Lung (tissue), 11 donors: ENCODE measurements at regions not wholly inside any gene's neighbourhood (a gene's known extent, or its start where the extent isn't known, plus 50 kb on each side); places are given as distances from the start of the nearest gene placed in this dataset.

Experiments used
- ATAC-seq: fragments of 200-7000 bp; cut with Tn5 transposase; one replicate; pipeline ENCODE4 v1.9.1; 2020; ENCODE audit warnings: moderate number of reproducible peaks; ENCODE audit not compliant: insufficient read depth, low FRiP score
- DNase-seq, 3 donors: peaks; one replicate each; pipeline ENCODE4 v3.0.0-alpha.2; 2013 to 2017
- H3K27ac ChIP-seq, 2 donors: one replicate each; pipeline ENCODE4 v1.5.1; 2013; ENCODE audit warnings: mild to moderate bottlenecking in 2 of 2, moderate library complexity in 2 of 2, control low read depth in 1 of 2, inconsistent platforms in 1 of 2, low read depth in 1 of 2, low read length in 1 of 2
- H3K27me3 ChIP-seq, 3 donors: one replicate each; pipeline ENCODE4 v1.5.1; 2013; ENCODE audit warnings: low read length in 2 of 3; ENCODE audit not compliant: control insufficient read depth in 3 of 3, insufficient read depth in 3 of 3
- H3K36me3 ChIP-seq, 4 donors: one replicate each; pipeline ENCODE4 v1.5.1; 2013; ENCODE audit warnings: low read length in 4 of 4, mild to moderate bottlenecking in 1 of 4, moderate library complexity in 1 of 4; ENCODE audit not compliant: control insufficient read depth in 4 of 4, insufficient read depth in 4 of 4
- H3K4me1 ChIP-seq, 5 donors: one replicate each; pipeline ENCODE4 v1.5.1; 2013; ENCODE audit warnings: low read length in 5 of 5, mild to moderate bottlenecking in 2 of 5, moderate library complexity in 1 of 5; ENCODE audit not compliant: control insufficient read depth in 5 of 5, insufficient read depth in 5 of 5
- H3K4me3 ChIP-seq: one replicate; pipeline ENCODE4 v1.5.1; 2013; ENCODE audit warnings: mild to moderate bottlenecking, control low read depth, moderate library complexity
- H3K9ac ChIP-seq, 2 donors: one replicate each; pipeline ENCODE4 v1.5.1; 2013; ENCODE audit warnings: low read length in 2 of 2, control low read depth in 1 of 2; ENCODE audit not compliant: insufficient read depth in 1 of 2
- H3K9me3 ChIP-seq, 4 donors: one replicate each; pipeline ENCODE4 v1.5.1; 2013; ENCODE audit warnings: low read length in 3 of 4, mild to moderate bottlenecking in 1 of 4, moderate library complexity in 1 of 4; ENCODE audit not compliant: control insufficient read depth in 4 of 4, insufficient read depth in 3 of 4
- WGBS, 2 donors: extraction: QIAGEN DNeasy Blood & Tissue Kit; methylation state at CpG; one replicate each; pipeline ENCODE4 v1.1.7; 2013; 5-methylcytosine and 5-hydroxymethylcytosine counted together
- TF ChIP-seq, protein P1 (sequence below): IDR thresholded peaks from 2 replicates; pipeline ENCODE4 v1.5.1; 2012; ENCODE audit warnings: mild to moderate bottlenecking; ENCODE audit errors: control extremely low read depth, extremely low read depth
- donor health status: control.
- donor health status: control.
- donor health status: Bipolar disorder and iron deficiency.
- donor health status: healthy.
- donor health status: DM: yes; HTN: yes; CAD: no.

DNA sequence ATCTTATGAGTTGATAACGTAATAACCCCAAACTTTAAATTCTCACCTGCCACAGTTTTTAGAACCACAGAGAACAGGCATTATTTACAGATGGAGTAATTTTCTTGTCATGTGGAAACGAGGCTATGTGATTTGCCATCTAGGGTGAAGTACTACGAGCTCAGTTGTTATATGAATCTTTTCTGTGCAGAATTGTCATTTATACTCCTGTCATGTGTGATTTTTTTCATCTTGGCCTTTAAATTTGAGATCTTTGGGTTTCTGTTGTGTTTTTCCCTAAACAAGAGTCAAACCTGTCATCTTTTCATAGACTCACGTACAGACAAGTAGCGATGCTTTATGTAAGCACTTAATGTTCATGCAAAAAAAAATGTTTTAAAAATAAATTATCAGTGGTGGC lies 153.7 kb upstream of the TAC1 start:
- no peaks in the 10 kb centered on the region for H3K36me3 ChIP-seq
- 80 to 88% methylated on average over 5 of the region's 5 CpGs for WGBS, 2 donors
- no peak for ATAC-seq
- peaks cover 0 to 6% (median 2%) of the 10 kb centered on the region in 4 donors for H3K9me3 ChIP-seq
- H3K4me1 ChIP-seq: no peaks in the 10 kb centered on the region
- H3K4me3 ChIP-seq: no peak overlapping the region
- no peak for DNase-seq
- H3K27ac ChIP-seq: no peak overlapping the region
- TF ChIP-seq, protein P1, sequence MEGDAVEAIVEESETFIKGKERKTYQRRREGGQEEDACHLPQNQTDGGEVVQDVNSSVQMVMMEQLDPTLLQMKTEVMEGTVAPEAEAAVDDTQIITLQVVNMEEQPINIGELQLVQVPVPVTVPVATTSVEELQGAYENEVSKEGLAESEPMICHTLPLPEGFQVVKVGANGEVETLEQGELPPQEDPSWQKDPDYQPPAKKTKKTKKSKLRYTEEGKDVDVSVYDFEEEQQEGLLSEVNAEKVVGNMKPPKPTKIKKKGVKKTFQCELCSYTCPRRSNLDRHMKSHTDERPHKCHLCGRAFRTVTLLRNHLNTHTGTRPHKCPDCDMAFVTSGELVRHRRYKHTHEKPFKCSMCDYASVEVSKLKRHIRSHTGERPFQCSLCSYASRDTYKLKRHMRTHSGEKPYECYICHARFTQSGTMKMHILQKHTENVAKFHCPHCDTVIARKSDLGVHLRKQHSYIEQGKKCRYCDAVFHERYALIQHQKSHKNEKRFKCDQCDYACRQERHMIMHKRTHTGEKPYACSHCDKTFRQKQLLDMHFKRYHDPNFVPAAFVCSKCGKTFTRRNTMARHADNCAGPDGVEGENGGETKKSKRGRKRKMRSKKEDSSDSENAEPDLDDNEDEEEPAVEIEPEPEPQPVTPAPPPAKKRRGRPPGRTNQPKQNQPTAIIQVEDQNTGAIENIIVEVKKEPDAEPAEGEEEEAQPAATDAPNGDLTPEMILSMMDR: no peak
- H3K9ac ChIP-seq: no peak overlapping the region
- H3K27me3 ChIP-seq: no peaks in the 10 kb centered on the region

DNA sequence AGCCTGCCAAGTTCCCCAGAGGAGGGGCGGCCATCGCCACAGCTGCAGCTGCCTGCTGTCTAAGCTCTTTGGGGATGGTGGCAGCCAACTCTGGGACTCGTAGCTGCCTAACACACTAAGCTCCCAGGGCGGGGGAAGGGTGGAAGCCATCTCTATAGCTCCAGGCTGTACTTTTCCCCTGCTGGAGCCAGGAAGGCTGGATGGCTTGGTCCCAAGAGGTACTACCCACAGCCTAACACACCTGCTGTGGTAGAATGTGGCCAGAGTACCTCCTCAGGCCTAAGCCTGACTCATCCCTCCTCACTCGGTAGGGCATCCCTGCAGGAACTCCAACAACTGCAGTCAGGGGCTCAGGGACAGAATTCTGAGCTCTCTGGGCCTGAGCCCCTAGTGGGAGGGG lies 151.7 kb upstream of the TAC1 start:
- ATAC-seq (no peak), DNase-seq (no peak)
- Histone ChIP-seq H3K4me1 (no peaks in the 10 kb centered on the region), H3K36me3 (no peaks in the 10 kb centered on the region), H3K9ac (no peak overlapping the region), H3K9me3 (peaks cover 0 to 6% (median 2%) of the 10 kb centered on the region in 4 donors), H3K27me3 (no peaks in the 10 kb centered on the region), H3K27ac (no peak overlapping the region), H3K4me3 (no peak overlapping the region)
- WGBS, 2 donors: 83 to 89% methylated on average over 5 of the region's 5 CpGs
- TF ChIP-seq, protein P1: no peak

DNA sequence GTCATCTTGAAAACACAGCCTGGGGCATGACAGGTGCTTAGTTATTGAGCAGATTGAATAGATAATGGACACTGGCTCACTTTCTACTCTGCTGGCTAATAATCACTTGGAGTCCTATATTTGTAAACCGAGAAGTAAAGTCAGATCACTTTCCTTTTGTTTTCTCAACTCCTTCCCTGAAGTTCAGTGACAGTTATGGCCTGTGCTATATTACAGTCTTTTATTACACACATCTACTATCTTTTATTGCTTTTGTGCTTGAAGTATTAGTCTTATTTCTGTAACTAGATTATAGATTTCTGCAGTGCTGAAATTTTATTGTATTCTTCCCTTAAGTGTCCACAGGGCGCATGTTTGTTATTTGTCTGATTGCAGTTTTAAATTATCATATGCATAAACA lies 136.4 kb upstream of the TAC1 start:
- Histone ChIP-seq H3K9ac (no peak overlapping the region), H3K27me3 (no peaks in the 10 kb centered on the region), H3K27ac (no peak overlapping the region), H3K4me3 (no peak overlapping the region), H3K9me3 (no peaks in the 10 kb centered on the region), H3K4me1 (no peaks in the 10 kb centered on the region), H3K36me3 (no peaks in the 10 kb centered on the region)
- DNase-seq (no peak), ATAC-seq (no peak)
- TF ChIP-seq, protein P1: no peak
- 83 to 84% methylated on average over 2 of the region's 2 CpGs for WGBS, 2 donors

DNA sequence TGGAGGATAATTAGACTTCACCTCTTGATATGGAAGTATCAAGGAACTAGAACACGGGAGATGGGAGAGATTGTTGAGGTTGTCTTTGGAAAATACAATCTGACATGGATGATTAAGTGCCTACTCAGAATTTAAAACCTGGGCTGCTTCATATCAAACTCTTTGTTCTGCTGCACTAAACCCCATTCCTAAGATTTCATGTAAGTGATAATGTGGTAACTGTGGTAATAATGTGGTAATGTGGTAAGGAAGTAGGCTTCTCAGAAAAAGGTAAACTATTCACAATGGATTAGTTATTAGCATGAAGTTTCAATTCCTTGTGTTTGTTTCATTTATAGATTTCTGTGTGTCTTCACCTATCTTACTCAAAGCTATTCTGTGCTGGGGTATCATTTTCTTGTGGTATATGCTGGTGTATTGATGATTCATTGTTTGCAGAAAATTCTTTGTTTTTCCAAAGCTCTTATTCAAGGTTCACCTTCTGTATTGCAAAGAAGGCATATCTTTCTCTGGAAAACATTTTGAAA lies 129.9 kb upstream of the TAC1 start:
- H3K36me3 ChIP-seq: no peaks in the 10 kb centered on the region
- DNase-seq (no peak), ATAC-seq (no peak)
- H3K4me3 ChIP-seq: no peak overlapping the region
- TF ChIP-seq, protein P1: no peak
- no peaks in the 10 kb centered on the region for H3K9me3 ChIP-seq
- no peaks in the 10 kb centered on the region for H3K4me1 ChIP-seq
- H3K9ac ChIP-seq: no peak overlapping the region
- no peaks in the 10 kb centered on the region for H3K27me3 ChIP-seq
- WGBS, 2 donors: 76 to 81% methylated on average over 1 of the region's 1 CpG
- no peak overlapping the region for H3K27ac ChIP-seq
